ENCODE measurements at regions not wholly inside any gene's neighbourhood (a gene's known extent, or its start where the extent isn't known, plus 50 kb on each side); places are given as distances from the start of the nearest gene placed in this dataset.

DNA sequence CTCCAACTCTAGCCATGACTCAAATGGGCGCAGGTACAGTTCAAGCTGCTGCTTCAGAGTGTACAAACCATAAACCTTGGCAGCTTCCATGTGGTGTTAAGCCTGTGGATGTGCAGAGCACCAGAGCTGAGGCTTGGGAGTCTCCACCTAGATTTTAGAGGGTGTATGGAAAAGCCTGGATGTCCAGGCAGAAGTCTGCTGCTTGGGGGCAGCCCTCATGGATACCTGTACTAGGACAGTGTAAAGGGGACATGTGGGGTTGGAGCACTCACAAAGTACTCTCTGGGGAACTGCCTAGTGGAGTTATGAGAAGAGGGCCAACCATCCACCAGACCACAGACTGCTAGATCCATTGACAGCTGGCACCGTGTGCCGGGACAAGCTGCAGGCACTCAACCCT lies 273.5 kb upstream of the ST8SIA4 start:
- no peak for TF ChIP-seq EZH2 (IDR thresholded peaks at IDR 0.05; ENCODE audit: insufficient read depth, poor library complexity, severe bottlenecking)
- TF ChIP-seq EZH2phosphoT487 (IDR thresholded peaks at IDR 0.05; ENCODE audit: insufficient read depth, low read depth), result no peak
- in situ Hi-C loops (cut with MboI), result no loop called here
- WGBS, 2 experiments (ENCODE audit: low coverage in 1 of 2, low lambda C conversion rate in 2 of 2, missing lambda C conversion rate in 2 of 2), result 61 to 64% methylated on average over 3 of the region's 3 CpGs

GRCh38 chr5:101174981-101175380 lies 271.9 kb upstream of the ST8SIA4 start:
- in situ Hi-C loops (cut with MboI), result no loop called here
- Histone ChIP-seq H3K27ac (no peak overlapping the region), H3K79me2 (ENCODE audit: insufficient read depth) (no peaks in the 10 kb centered on the region), H3K4me1 (ENCODE audit: insufficient read depth) (no peaks in the 10 kb centered on the region), H3K4me3 (no peak overlapping the region), H2AFZ (no peak overlapping the region), H3K36me3 (ENCODE audit: low read depth) (no peaks in the 10 kb centered on the region), H4K20me1 (ENCODE audit: insufficient read depth) (no peaks in the 10 kb centered on the region), H3K4me2 (ENCODE audit: unreplicated experiment) (no peak overlapping the region), H3K27me3 (replicated peaks; ENCODE audit: insufficient read depth) (no peaks in the 10 kb centered on the region), H3K9ac (no peak overlapping the region), H3K9me3 (ENCODE audit: low read depth) (no peaks in the 10 kb centered on the region), H3F3A (ENCODE audit: insufficient read depth) (no peaks in the 10 kb centered on the region), H3K9me2 (ENCODE audit: insufficient read depth) (no peaks in the 10 kb centered on the region)
- TF ChIP-seq EZH2 (IDR thresholded peaks at IDR 0.05; ENCODE audit: insufficient read depth, poor library complexity, severe bottlenecking), result no peak
- no peak for TF ChIP-seq EZH2phosphoT487 (IDR thresholded peaks at IDR 0.05; ENCODE audit: insufficient read depth, low read depth)
- WGBS, 2 experiments (ENCODE audit: low coverage in 1 of 2, low lambda C conversion rate in 2 of 2, missing lambda C conversion rate in 2 of 2), result 25 to 35% methylated on average over 1 of the region's 1 CpG
- no peak for DNase-seq

More for the DNA sequence above, 273.5 kb upstream of the ST8SIA4 start:
- no peak overlapping the region for H3K4me2 ChIP-seq (ENCODE audit: unreplicated experiment)
- DNase-seq, result no peak
- no peaks in the 10 kb centered on the region for H3F3A ChIP-seq (ENCODE audit: insufficient read depth)
- no peaks in the 10 kb centered on the region for H3K27me3 ChIP-seq (replicated peaks; ENCODE audit: insufficient read depth)
- no peaks in the 10 kb centered on the region for H3K36me3 ChIP-seq (ENCODE audit: low read depth)
- no peaks in the 10 kb centered on the region for H3K79me2 ChIP-seq (ENCODE audit: insufficient read depth)
- no peak overlapping the region for H3K9ac ChIP-seq
- H3K9me3 ChIP-seq (ENCODE audit: low read depth), result no peaks in the 10 kb centered on the region
- no peaks in the 10 kb centered on the region for H3K4me1 ChIP-seq (ENCODE audit: insufficient read depth)
- no peak overlapping the region for H2AFZ ChIP-seq
- no peaks in the 10 kb centered on the region for H4K20me1 ChIP-seq (ENCODE audit: insufficient read depth)
- no peak overlapping the region for H3K27ac ChIP-seq
- no peaks in the 10 kb centered on the region for H3K9me2 ChIP-seq (ENCODE audit: insufficient read depth)
- H3K4me3 ChIP-seq, result no peak overlapping the region

DNA sequence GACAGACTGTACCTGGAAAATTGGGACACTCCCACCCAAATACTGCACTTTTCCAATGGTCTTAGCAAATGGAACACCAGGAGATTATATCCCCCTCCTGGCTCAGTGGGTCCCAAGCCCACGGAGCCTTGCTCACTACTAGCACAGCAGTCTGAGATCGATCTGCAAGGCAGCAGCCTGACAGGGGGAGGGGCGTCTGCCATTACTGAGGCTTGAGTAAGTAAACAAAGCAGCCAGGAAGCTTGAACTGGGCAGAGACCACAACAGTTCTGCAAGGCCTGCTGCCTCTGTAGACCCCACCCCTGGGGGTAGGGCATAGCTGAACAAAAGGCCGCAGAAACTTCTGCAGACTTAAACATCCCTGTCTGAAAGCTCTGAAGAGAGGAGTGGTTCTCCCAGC lies 260.0 kb upstream of the ST8SIA4 start:
- TF ChIP-seq EZH2 (IDR thresholded peaks at IDR 0.05; ENCODE audit: insufficient read depth, poor library complexity, severe bottlenecking), result no peak
- TF ChIP-seq EZH2phosphoT487 (IDR thresholded peaks at IDR 0.05; ENCODE audit: insufficient read depth, low read depth), result no peak
- WGBS, 2 experiments (ENCODE audit: low coverage in 1 of 2, low lambda C conversion rate in 2 of 2, missing lambda C conversion rate in 2 of 2), result 45 to 58% methylated on average over 4 of the region's 4 CpGs
- in situ Hi-C loops (cut with MboI), result no loop called here
- no peaks in the 10 kb centered on the region for H3K36me3 ChIP-seq (ENCODE audit: low read depth)
- H2AFZ ChIP-seq, result no peak overlapping the region
- no peaks in the 10 kb centered on the region for H3K79me2 ChIP-seq (ENCODE audit: insufficient read depth)
- H3K27ac ChIP-seq, result no peak overlapping the region
- H3K4me2 ChIP-seq (ENCODE audit: unreplicated experiment), result no peak overlapping the region
- no peaks in the 10 kb centered on the region for H3K4me1 ChIP-seq (ENCODE audit: insufficient read depth)
- DNase-seq, result no peak
- H3F3A ChIP-seq (ENCODE audit: insufficient read depth), result no peaks in the 10 kb centered on the region
- H4K20me1 ChIP-seq (ENCODE audit: insufficient read depth), result no peaks in the 10 kb centered on the region
- H3K4me3 ChIP-seq, result no peak overlapping the region
- H3K9ac ChIP-seq, result no peak overlapping the region
- H3K9me3 ChIP-seq (ENCODE audit: low read depth), result no peaks in the 10 kb centered on the region
- no peaks in the 10 kb centered on the region for H3K9me2 ChIP-seq (ENCODE audit: insufficient read depth)
- no peaks in the 10 kb centered on the region for H3K27me3 ChIP-seq (replicated peaks; ENCODE audit: insufficient read depth)

DNA sequence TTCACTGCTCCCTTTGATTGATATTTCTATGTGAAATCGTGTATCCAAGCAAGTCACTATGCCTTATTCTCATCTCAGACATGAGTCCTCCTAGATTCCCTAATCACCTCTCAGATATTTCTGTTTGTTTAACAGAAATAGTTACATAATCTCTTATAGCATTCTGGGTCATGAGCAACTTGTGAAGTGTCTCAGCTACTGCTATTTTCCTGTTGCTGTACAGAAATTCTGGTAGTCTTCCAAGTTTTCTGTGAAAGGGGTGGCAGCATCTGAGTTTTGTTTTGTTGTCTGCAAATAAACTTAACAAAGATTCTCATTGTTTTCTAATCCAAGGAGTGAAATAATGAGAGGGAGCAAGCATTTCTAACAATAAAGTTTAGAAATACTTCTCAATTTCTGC lies 256.9 kb upstream of the ST8SIA4 start:
- H3F3A ChIP-seq (ENCODE audit: insufficient read depth), result no peaks in the 10 kb centered on the region
- no peaks in the 10 kb centered on the region for H3K79me2 ChIP-seq (ENCODE audit: insufficient read depth)
- no peak overlapping the region for H3K27ac ChIP-seq
- H3K9me3 ChIP-seq (ENCODE audit: low read depth), result no peaks in the 10 kb centered on the region
- TF ChIP-seq EZH2 (IDR thresholded peaks at IDR 0.05; ENCODE audit: insufficient read depth, poor library complexity, severe bottlenecking), result no peak
- no peak for TF ChIP-seq EZH2phosphoT487 (IDR thresholded peaks at IDR 0.05; ENCODE audit: insufficient read depth, low read depth)
- 0 to 13% methylated on average over 1 of the region's 1 CpG for WGBS, 2 experiments (ENCODE audit: low coverage in 1 of 2, low lambda C conversion rate in 2 of 2, missing lambda C conversion rate in 2 of 2)
- in situ Hi-C loops (cut with MboI), result no loop called here
- H2AFZ ChIP-seq, result no peak overlapping the region
- no peaks in the 10 kb centered on the region for H3K4me1 ChIP-seq (ENCODE audit: insufficient read depth)
- H3K4me3 ChIP-seq, result no peak overlapping the region
- no peaks in the 10 kb centered on the region for H4K20me1 ChIP-seq (ENCODE audit: insufficient read depth)
- no peak overlapping the region for H3K4me2 ChIP-seq (ENCODE audit: unreplicated experiment)
- DNase-seq, result no peak
- no peaks in the 10 kb centered on the region for H3K36me3 ChIP-seq (ENCODE audit: low read depth)
- no peak overlapping the region for H3K9ac ChIP-seq
- no peaks in the 10 kb centered on the region for H3K27me3 ChIP-seq (replicated peaks; ENCODE audit: insufficient read depth)
- H3K9me2 ChIP-seq (ENCODE audit: insufficient read depth), result no peaks in the 10 kb centered on the region

GRCh38 chr5:101159006-101159405 lies 255.9 kb upstream of the ST8SIA4 start:
- no peak overlapping the region for H3K27ac ChIP-seq
- H2AFZ ChIP-seq, result no peak overlapping the region
- TF ChIP-seq EZH2phosphoT487 (IDR thresholded peaks at IDR 0.05; ENCODE audit: insufficient read depth, low read depth), result no peak
- TF ChIP-seq EZH2 (IDR thresholded peaks at IDR 0.05; ENCODE audit: insufficient read depth, poor library complexity, severe bottlenecking), result no peak
- no peaks in the 10 kb centered on the region for H3K27me3 ChIP-seq (replicated peaks; ENCODE audit: insufficient read depth)
- H3F3A ChIP-seq (ENCODE audit: insufficient read depth), result no peaks in the 10 kb centered on the region
- in situ Hi-C loops (cut with MboI), result no loop called here
- 2 to 5% methylated on average over 2 of the region's 2 CpGs for WGBS, 2 experiments (ENCODE audit: low coverage in 1 of 2, low lambda C conversion rate in 2 of 2, missing lambda C conversion rate in 2 of 2)
- DNase-seq, result peak; percentile 4
- no peak overlapping the region for H3K9ac ChIP-seq
- H3K4me1 ChIP-seq (ENCODE audit: insufficient read depth), result no peaks in the 10 kb centered on the region
- no peaks in the 10 kb centered on the region for H3K9me2 ChIP-seq (ENCODE audit: insufficient read depth)
- H3K36me3 ChIP-seq (ENCODE audit: low read depth), result no peaks in the 10 kb centered on the region
- H3K4me2 ChIP-seq (ENCODE audit: unreplicated experiment), result no peak overlapping the region
- no peak overlapping the region for H3K4me3 ChIP-seq
- no peaks in the 10 kb centered on the region for H4K20me1 ChIP-seq (ENCODE audit: insufficient read depth)
- no peaks in the 10 kb centered on the region for H3K9me3 ChIP-seq (ENCODE audit: low read depth)
- H3K79me2 ChIP-seq (ENCODE audit: insufficient read depth), result no peaks in the 10 kb centered on the region

Measured in GM23248 (cell line).